ENCODE measurements at regions not wholly inside any gene's neighbourhood (a gene's known extent, or its start where the extent isn't known, plus 50 kb on each side); places are given as distances from the start of the nearest gene placed in this dataset.
"Not testable (repeated sequence)": the region's sequence is repeated elsewhere in the genome, so short reads cannot be mapped to it uniquely, and the experiment has no call there.

DNA sequence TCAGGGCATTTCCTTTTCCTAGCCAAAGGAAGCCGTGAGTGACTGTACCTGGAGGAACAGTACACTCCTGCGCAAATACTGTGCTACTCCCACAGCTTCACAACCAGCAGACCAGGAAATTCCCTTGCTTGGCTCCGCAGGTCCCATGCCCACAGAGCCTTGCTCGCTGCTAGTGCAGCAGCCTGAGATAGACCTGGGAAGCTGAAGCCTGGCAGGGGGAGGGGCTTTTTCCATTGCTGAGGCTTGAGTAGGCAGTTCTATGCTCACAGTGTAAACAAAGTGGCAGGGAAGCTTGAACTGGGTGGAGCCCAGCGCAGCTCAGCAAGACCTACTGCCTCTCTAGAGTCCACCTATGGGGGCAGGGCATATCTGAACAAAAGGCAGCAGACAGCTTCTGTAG lies 291.2 kb downstream of the HGF start:
- DNase-seq (ENCODE audit: low read depth), result no peak

DNA sequence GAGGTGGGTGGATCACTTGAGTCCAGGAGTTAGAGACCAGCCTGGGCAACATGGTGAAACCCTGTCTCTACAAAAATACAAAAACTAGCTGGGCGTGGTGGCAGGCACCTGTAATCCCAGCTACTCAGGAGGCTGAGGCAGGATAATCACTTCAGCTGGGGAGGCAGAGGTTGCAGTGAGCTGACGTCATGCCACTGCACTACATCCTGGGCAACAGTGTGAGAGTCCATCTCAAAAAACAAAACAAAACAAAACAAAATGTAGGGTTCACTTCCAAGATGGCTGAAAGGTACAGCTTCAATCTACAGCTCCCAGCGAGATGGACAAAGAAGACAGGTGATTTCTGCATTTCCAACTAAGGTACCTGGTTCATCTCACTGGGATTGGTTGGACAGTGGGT lies 291.6 kb downstream of the HGF start:
- DNase-seq (ENCODE audit: low read depth), result not testable (repeated sequence)

DNA sequence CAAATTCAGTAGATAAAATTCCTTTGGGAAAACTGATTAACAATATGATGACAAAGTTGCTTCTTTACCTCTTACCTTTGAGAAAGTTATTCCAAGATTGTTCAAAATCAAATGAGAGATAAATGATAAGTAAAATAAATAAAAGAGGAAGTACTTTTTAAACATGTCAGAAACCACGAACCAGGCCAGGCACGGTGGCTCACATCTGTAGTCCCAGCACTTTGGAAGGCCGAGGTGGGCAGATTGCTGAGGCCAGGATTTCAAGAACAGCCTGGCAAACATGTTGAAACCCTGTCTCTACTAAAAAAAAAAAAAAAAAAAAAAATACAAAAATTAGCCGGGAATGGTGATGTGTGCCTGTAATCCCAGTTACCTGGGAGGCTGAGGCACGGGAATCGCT lies 296.6 kb downstream of the HGF start:
- no peak for DNase-seq (ENCODE audit: low read depth)

GRCh38 chr7:81470724-81471379 lies 299.0 kb downstream of the HGF start:
- no peak for DNase-seq (ENCODE audit: low read depth)

DNA sequence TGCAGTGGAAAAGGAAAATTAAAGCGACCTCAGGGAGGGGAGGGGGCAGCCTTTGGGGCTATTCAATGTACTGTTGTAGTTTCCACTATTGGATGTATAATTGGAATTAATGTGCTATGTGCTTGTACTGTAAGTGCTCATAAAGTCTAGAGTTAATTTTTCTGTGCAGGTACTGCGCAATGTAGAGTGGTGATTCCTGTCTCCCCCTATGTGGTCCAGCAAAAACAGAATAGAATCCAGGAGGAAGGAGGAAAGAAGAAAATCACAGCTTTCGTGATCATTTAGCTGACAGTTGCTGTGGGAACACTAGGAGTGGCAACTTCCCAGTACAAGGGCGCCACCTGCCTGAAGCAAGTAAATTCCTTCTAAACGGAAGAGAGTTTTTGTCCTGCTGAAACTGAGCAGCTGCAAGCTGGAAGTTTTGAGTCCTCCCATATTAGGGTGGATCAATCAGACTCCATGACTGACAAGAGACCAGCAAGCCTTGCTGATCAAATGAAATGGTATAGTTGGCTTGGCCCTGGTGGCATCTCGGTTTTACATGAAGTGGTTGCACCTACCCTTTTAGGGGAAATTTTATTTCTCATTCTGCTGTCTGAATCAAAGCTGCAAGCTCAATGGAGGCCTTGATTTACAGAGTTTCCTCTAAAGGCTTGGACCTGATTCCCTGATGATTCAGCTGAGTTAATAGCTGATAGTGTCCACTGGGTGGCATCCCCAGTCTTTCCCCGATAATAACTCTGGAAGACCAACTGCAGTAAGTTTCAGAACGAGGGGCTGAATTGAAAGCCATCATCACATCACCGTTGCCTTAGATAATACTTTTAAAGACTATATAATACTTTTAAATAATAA lies 299.8 kb downstream of the HGF start:
- no peak for DNase-seq (ENCODE audit: low read depth)

DNA sequence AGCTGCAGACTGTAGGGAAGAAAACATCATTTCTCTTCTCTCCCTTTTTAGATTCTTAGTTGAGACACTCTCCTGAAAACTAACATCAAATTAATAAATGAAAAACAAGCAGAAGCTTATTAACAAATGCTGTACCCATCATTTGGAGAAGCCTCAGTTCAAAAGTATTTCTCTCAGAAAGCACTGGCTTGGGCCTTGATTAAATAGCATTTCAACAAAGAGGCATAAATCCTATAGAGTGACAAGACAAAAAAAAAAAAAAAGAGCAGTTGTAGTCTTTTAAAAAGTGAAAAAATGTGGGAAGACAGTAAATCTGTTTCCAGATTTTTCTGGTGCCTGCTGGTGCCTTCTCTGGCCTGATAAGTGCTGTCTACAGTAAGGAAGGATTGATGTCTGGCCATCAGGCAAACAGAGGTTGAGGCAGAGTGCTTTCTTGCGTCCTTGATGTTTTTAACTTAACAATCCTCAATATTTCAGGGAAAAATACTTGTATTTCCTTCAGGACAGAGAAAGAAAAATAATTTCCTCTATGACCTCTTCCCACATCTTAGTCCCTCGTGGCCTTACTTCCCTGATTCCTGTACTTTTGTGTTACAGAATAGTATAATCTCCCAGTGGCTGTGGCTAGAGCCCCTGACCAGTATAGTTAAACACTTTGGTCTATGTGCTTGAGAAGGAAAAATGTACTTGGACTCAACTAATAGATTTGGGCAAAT lies 300.5 kb downstream of the HGF start:
- no peak for DNase-seq (ENCODE audit: low read depth)

DNA sequence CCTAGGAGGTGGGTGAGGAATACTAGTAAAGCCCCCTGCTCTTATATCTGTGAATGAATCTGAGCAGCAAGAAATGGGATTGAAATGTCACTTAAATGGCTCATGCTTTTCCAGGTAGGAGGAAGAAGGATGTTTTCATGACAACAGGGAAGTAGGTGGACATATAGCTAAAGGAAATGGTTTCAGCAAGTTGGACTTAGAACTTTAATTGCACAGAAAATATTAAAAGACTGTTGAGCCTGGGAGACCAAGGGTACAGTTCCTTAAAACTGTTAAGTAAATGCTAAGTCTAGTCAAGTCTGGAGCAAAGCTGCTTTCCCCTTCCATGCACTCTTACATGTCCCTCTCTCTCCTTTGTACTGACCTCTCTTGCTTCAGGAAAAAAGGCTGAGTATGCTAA lies 301.3 kb downstream of the HGF start:
- no peak for DNase-seq (ENCODE audit: low read depth)

- no peak for DNase-seq (ENCODE audit: low read depth)
These were observed 301.9 kb downstream of the HGF start for GRCh38 chr7:81467964-81468363.

GRCh38 chr7:81462672-81463071 lies 307.2 kb downstream of the HGF start:
- DNase-seq (ENCODE audit: low read depth), result no peak

- peak; percentile 78 for DNase-seq (ENCODE audit: low read depth)
These were observed 309.4 kb downstream of the HGF start for GRCh38 chr7:81460250-81461045.

- DNase-seq (ENCODE audit: low read depth), result no peak
These were observed 310.4 kb downstream of the HGF start for GRCh38 chr7:81459485-81459884.

DNA sequence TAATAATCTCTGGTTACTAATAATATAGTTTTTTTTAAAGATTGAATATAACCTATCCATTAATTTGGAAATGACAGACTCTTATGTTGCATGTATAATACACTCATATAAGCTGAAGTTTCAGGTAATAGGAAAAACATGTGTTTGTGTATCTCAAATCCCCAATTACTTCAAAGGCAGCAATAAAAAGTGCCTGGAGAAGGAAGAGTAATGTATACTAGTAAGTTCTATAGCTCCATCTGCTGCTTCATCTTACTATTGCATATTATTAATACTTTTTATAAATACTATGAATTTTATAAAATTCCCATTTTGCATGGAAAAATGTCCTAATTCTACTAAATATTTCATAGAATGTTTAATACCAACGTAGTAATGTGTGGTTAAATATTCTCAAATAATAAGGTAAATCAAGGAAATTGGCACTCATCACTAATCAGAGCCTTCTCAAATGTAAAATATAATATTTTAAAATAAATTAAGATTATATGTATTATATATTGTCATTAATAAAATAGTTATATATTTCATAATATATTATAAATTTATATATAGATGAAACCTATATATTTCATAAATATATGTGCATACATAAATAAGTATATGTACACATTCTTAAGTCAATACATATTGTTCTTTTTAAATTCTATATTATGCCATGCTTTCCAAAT lies 311.9 kb downstream of the HGF start:
- no peak for DNase-seq (ENCODE audit: low read depth)

- not testable (repeated sequence) for DNase-seq (ENCODE audit: low read depth)
These were observed 316.1 kb downstream of the HGF start for GRCh38 chr7:81453770-81454169.

DNA sequence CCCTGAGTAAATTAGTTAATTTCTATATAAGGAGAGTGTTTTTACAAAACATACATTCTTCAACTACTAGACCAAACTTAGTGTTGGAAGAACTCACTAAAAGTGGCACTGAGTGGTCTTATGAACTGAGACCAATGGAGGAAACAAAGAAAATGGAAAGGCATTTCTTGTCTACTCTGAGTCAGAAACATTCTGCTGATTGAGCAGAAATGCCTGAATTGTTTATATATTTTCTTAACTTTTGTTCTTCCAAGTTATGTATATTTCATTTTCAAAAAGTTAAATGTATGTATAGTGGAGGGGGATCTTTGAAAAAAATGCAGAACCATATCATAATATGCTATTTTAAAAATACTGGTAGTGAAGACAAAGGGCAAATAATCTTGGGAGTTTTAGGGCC lies 320.7 kb downstream of the HGF start:
- DNase-seq (ENCODE audit: low read depth), result no peak

DNA sequence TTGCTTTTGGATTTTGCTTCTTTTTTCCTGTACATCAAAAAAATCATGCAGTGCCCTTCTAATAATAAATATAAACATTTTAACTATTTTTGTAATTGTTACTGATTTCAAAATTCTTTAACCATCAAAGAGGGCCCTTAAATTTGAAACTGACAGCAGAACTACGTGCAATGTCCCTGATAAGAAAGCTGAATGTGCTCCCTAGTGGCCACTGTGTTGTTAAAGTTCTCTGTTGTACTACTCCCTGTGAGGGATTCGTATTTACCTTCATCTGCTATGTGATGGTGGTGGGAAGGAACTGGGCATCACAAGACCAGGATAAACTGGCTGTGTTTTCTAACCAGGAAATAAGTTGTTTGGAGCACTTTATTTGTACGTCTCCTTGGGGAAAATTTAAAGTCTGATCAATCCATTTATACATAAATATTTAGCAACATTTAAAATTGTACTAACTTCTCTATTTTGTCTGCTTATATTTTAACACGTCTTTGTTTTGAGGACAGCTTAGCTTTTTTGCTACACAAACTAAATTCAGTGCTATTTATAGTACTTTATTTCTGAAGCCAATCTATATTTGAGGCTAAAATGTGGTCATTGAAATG lies 322.4 kb downstream of the HGF start:
- no peak for DNase-seq (ENCODE audit: low read depth)

GRCh38 chr7:81446212-81446611 lies 323.6 kb downstream of the HGF start:
- DNase-seq (ENCODE audit: low read depth), result no peak

DNA sequence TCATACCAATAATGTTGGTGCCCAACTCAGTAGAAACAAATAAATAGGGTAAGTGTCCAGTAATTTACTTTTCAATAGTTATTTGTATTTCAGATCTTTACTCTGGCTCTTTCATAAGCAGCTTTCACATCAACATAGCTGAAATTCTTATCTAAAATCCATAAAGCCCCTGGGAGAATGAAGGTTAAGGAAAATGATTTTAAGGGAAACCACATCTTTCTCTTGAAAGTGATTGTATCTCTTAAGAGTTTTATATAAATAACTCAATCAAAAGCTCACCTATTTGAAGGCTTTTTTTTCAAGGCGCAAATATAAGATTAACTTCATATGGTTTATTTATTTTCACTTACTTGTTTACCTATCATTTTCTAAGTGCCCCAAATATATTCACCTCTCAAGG lies 324.4 kb downstream of the HGF start:
- DNase-seq (ENCODE audit: low read depth), result no peak

GRCh38 chr7:81441750-81442149 lies 328.1 kb downstream of the HGF start:
- DNase-seq (ENCODE audit: low read depth), result no peak

GRCh38 chr7:81439591-81439990 lies 330.3 kb downstream of the HGF start:
- no peak for DNase-seq (ENCODE audit: low read depth)

GRCh38 chr7:81437160-81437559 lies 332.7 kb downstream of the HGF start:
- not testable (repeated sequence) for DNase-seq (ENCODE audit: low read depth)

GRCh38 chr7:81433692-81434331 lies 336.0 kb downstream of the HGF start:
- DNase-seq (ENCODE audit: low read depth), result no peak
